OCI-LY3 (cell line): ENCODE measurements at regions not wholly inside any gene's neighbourhood (a gene's known extent, or its start where the extent isn't known, plus 50 kb on each side); places are given as distances from the start of the nearest gene placed in this dataset.

Experiments
- CTCF ChIP-seq: fragments of 200-600, 300-600 bp; sonication (generic); IDR thresholded peaks from 2 replicates; pipeline ENCODE4 v1.5.1; 2014; ENCODE audit warnings: antibody characterized with exemption, low read length, low read depth
- EZH2phosphoT487 ChIP-seq: fragments of 200-600 bp; shearing (Covaris generic); IDR thresholded peaks from 2 replicates; pipeline ENCODE4 v1.6.1; 2018; ENCODE audit warnings: antibody characterized with exemption, mixed run types, low read depth

- TF ChIP-seq CTCF (no peak), EZH2phosphoT487 (peak; percentile 97)
These were observed 56.5 kb upstream of the KDM7A start for GRCh38 chr7:140232957-140233917.
